MM.1S (cell line): ENCODE measurements at regions not wholly inside any gene's neighbourhood (a gene's known extent, or its start where the extent isn't known, plus 50 kb on each side); places are given as distances from the start of the nearest gene placed in this dataset.

Experiments
- DNase-seq: peaks from one replicate; pipeline ENCODE4 v3.0.0-alpha.2; 2015
- H2AFZ ChIP-seq: fragments of 300-600 bp; sonication (generic); 2 replicates; pipeline ENCODE4 v1.6.0; 2016; ENCODE audit warnings: antibody characterized with exemption, low read length
- H3F3A ChIP-seq: fragments of 300-600 bp; sonication (generic); 2 replicates; pipeline ENCODE4 v1.6.1; 2016; ENCODE audit warnings: mild to moderate bottlenecking, antibody characterized with exemption, low read length, moderate library complexity, mixed read lengths; ENCODE audit not compliant: insufficient read depth
- H3K27ac ChIP-seq: fragments of 300-600 bp; sonication (generic); 2 replicates; pipeline ENCODE4 v1.5.1; 2016; ENCODE audit warnings: mild to moderate bottlenecking, low read length
- H3K27me3 ChIP-seq: fragments of 300-600 bp; sonication (generic); replicated peaks from 2 replicates; pipeline ENCODE4 v1.6.0; 2016; ENCODE audit warnings: low read length; ENCODE audit not compliant: insufficient read depth
- H3K36me3 ChIP-seq: fragments of 300-600 bp; sonication (generic); replicated peaks from 2 replicates; pipeline ENCODE4 v1.6.1; 2016; ENCODE audit warnings: mild to moderate bottlenecking, low read length, mixed read lengths; ENCODE audit not compliant: insufficient read depth
- H3K4me1 ChIP-seq: fragments of 300-600 bp; sonication (generic); 2 replicates; pipeline ENCODE4 v1.6.1; 2016; ENCODE audit warnings: low read length, mixed read lengths
- H3K4me2 ChIP-seq: fragments of 300-600 bp; sonication (generic); 2 replicates; pipeline ENCODE4 v1.6.0; 2016; ENCODE audit warnings: low read depth, low read length
- H3K4me3 ChIP-seq: fragments of 300-600 bp; sonication (generic); 2 replicates; pipeline ENCODE4 v1.5.1; 2016; ENCODE audit warnings: low read length, mixed read lengths
- H3K79me2 ChIP-seq: fragments of 300-600 bp; sonication (generic); 2 replicates; pipeline ENCODE4 v1.6.1; 2016; ENCODE audit warnings: mixed run types, low read length, mixed read lengths
- H3K9ac ChIP-seq: fragments of 300-600 bp; sonication (generic); 2 replicates; pipeline ENCODE4 v1.6.1; 2016; ENCODE audit warnings: low read length, mixed read lengths
- H3K9me2 ChIP-seq: fragments of 300-600 bp; sonication (generic); replicated peaks from 2 replicates; pipeline ENCODE4 v1.6.1; 2016; ENCODE audit warnings: mild to moderate bottlenecking, low read length, mixed read lengths; ENCODE audit not compliant: insufficient read depth
- H3K9me3 ChIP-seq: fragments of 300-600 bp; sonication (generic); replicated peaks from 2 replicates; pipeline ENCODE4 v1.6.1; 2016; ENCODE audit warnings: mild to moderate bottlenecking, low read length, mixed read lengths; ENCODE audit not compliant: insufficient read depth
- H4K20me1 ChIP-seq: fragments of 300-600 bp; sonication (generic); 2 replicates; pipeline ENCODE4 v1.6.1; 2016; ENCODE audit warnings: mild to moderate bottlenecking, low read length, moderate library complexity, mixed read lengths; ENCODE audit not compliant: insufficient read depth
- EZH2 ChIP-seq: fragments of 300-600 bp; sonication (generic); optimal IDR thresholded peaks from 2 replicates; pipeline ENCODE3; 2017; ENCODE audit warnings: low read depth, mild to moderate bottlenecking, antibody characterized with exemption, low read length, mixed read lengths
- EZH2phosphoT487 ChIP-seq: fragments of 300-600 bp; sonication (generic); IDR thresholded peaks from 2 replicates; pipeline ENCODE4 v1.6.1; 2018; ENCODE audit warnings: antibody characterized with exemption, low read length
- TF ChIP-seq, protein P1 (sequence below): fragments of 300-600 bp; sonication (generic); IDR thresholded peaks from 2 replicates; pipeline ENCODE4 v1.5.1; 2016; ENCODE audit warnings: antibody characterized with exemption, low read length, mixed read lengths

DNA sequence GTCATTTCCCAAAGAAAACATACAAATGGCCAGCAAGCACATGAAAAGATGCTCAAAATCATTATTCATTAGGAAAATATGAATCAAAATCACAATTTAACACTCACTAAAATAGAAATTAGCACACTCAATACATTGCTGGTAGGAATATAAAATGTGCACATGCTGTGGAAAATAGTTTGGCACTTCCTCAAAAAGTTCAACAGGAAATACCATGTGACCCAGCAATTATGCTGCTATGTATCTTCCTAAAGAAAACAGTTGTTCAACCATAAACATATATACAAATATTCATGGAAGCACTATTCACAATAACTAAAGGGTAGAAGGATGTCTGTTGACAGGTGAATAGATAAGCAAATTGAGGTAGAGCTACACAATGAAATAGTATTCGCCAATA lies 187.3 kb upstream of the SOX6 start:
- Histone ChIP-seq H3K36me3 (no peaks in the 10 kb centered on the region), H4K20me1 (no peaks in the 10 kb centered on the region), H3K4me1 (no peaks in the 10 kb centered on the region), H2AFZ (no peak overlapping the region), H3K9me2 (no peaks in the 10 kb centered on the region), H3K27me3 (no peaks in the 10 kb centered on the region), H3K4me2 (no peak overlapping the region), H3K27ac (no peak overlapping the region), H3K4me3 (no peak overlapping the region), H3F3A (no peaks in the 10 kb centered on the region), H3K9ac (no peak overlapping the region), H3K79me2 (no peaks in the 10 kb centered on the region), H3K9me3 (no peaks in the 10 kb centered on the region)
- TF ChIP-seq EZH2 (no peak), EZH2phosphoT487 (no peak)
- TF ChIP-seq, protein P1, sequence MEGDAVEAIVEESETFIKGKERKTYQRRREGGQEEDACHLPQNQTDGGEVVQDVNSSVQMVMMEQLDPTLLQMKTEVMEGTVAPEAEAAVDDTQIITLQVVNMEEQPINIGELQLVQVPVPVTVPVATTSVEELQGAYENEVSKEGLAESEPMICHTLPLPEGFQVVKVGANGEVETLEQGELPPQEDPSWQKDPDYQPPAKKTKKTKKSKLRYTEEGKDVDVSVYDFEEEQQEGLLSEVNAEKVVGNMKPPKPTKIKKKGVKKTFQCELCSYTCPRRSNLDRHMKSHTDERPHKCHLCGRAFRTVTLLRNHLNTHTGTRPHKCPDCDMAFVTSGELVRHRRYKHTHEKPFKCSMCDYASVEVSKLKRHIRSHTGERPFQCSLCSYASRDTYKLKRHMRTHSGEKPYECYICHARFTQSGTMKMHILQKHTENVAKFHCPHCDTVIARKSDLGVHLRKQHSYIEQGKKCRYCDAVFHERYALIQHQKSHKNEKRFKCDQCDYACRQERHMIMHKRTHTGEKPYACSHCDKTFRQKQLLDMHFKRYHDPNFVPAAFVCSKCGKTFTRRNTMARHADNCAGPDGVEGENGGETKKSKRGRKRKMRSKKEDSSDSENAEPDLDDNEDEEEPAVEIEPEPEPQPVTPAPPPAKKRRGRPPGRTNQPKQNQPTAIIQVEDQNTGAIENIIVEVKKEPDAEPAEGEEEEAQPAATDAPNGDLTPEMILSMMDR, result no peak
- no peak for DNase-seq

DNA sequence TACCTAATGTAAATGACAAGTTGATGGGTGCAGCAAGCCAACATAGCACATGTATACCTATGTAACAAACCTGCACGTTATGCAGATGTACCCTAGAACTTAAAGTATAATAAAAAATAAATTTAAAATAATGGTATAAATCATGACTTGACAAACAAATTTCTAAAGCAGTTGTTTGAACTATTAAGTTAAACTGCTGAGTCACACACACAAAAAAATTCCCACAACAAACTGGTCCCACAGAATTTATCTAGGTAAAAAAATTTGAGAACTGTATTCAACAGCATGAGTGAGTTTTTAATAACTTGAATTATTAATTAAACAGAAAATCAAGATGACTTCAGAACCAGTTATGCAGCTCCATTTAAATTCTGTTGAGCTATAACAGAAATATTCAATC lies 186.0 kb upstream of the SOX6 start:
- H3K4me1 ChIP-seq, result no peaks in the 10 kb centered on the region
- H3K9ac ChIP-seq, result no peak overlapping the region
- H3K79me2 ChIP-seq, result no peaks in the 10 kb centered on the region
- no peak for TF ChIP-seq EZH2
- no peak for TF ChIP-seq EZH2phosphoT487
- TF ChIP-seq, protein P1, result no peak
- H3K4me2 ChIP-seq, result no peak overlapping the region
- H3K9me2 ChIP-seq, result no peaks in the 10 kb centered on the region
- H3F3A ChIP-seq, result no peaks in the 10 kb centered on the region
- no peak overlapping the region for H2AFZ ChIP-seq
- H4K20me1 ChIP-seq, result no peaks in the 10 kb centered on the region
- no peak overlapping the region for H3K27ac ChIP-seq
- no peaks in the 10 kb centered on the region for H3K36me3 ChIP-seq
- H3K4me3 ChIP-seq, result no peak overlapping the region
- no peaks in the 10 kb centered on the region for H3K9me3 ChIP-seq
- no peaks in the 10 kb centered on the region for H3K27me3 ChIP-seq
- no peak for DNase-seq

DNA sequence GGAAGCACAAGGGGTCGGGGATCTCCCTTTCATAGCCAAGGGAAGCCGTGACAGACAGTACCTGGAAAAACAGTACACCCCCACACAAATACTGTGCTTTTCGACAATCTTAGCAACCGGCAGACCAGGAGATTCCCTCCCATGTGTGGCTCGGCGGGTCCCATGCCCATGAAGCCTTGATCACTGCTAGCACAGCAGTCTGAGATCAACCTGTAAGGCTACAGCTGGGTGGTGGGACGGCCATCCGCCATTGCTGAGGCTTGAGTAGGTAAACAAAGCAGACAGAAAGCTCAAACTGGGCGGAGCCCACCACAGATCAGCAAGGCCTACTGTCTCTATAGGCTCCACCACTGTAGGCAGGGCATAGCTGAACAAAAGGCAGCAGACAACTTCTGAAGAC lies 180.2 kb upstream of the SOX6 start:
- no peaks in the 10 kb centered on the region for H3K27me3 ChIP-seq
- TF ChIP-seq EZH2phosphoT487 (no peak), EZH2 (no peak)
- TF ChIP-seq, protein P1, result no peak

More for the DNA sequence above, 180.2 kb upstream of the SOX6 start:
- H3F3A ChIP-seq, result no peaks in the 10 kb centered on the region
- no peak overlapping the region for H3K27ac ChIP-seq
- no peak overlapping the region for H3K4me3 ChIP-seq
- no peak overlapping the region for H2AFZ ChIP-seq
- H3K4me2 ChIP-seq, result no peak overlapping the region
- DNase-seq, result no peak
- no peaks in the 10 kb centered on the region for H3K4me1 ChIP-seq
- no peaks in the 10 kb centered on the region for H3K79me2 ChIP-seq
- no peaks in the 10 kb centered on the region for H3K36me3 ChIP-seq
- H3K9me3 ChIP-seq, result no peaks in the 10 kb centered on the region
- H3K9ac ChIP-seq, result no peak overlapping the region
- H4K20me1 ChIP-seq, result no peaks in the 10 kb centered on the region
- no peaks in the 10 kb centered on the region for H3K9me2 ChIP-seq
